Coronary artery (tissue), 2 donors: ENCODE measurements at regions not wholly inside any gene's neighbourhood (a gene's known extent, or its start where the extent isn't known, plus 50 kb on each side); places are given as distances from the start of the nearest gene placed in this dataset.
A peak's percentile ranks its signal among the peaks of the same experiment; 100 is the strongest.

Experiments used
- DNase-seq: peaks from one replicate; pipeline ENCODE4 v3.0.0-alpha.2; 2017; ENCODE audit warnings: low spot score
- H3K27ac ChIP-seq, 2 donors: fragments of 200-600 bp; sonication (generic); one replicate each; pipeline ENCODE4 v1.5.1; 2016 to 2019
- H3K4me3 ChIP-seq: fragments of 200-600 bp; sonication (generic); 2 replicates; pipeline ENCODE4 v1.5.1; 2016; ENCODE audit warnings: mild to moderate bottlenecking, moderate library complexity
- TF ChIP-seq, protein P1 (sequence below): fragments of 200-600 bp; sonication (generic); IDR thresholded peaks from one replicate; pipeline ENCODE4 v1.5.1; 2019; ENCODE audit warnings: antibody characterized with exemption

DNA sequence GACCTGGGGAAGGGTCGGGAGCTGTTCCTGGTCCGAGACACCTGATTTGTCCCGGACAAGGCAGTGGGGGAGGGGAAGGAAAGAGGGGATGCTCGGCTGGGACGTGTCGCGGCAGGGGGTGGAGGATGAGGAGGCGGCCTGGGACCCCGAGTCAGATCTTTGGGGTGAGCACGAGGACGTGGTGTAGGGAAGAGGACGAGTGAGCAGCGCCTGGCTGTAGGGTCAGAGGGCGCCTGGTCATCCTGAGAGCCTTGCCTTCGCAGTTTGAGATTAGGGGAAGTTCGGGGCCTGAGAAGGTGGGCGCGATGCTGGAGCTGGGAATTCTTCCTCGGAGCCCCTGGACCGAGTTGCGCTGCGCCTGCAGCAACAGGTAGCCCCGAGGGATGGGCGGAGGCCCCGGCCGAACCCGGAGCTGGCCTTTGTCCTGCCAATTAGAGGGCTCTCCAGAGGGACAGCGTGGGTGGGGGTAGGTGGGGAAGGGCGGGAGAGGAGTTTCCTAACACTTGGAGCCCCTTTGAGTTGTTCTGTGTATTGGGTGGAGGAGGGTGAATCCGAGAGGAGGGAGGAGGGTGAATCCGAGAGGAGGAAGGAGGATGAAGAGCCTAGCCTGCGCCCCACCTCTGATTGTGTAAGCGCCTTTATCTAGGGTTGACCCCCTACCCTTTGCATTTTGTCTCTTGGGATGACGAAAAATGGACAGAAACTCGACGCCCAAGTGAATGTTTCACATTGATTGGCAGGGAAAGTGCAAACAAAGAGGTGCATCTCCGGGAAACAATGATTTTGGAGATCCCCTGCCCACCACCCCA lies 72.0 kb downstream of the SOX4 start:
- TF ChIP-seq, protein P1, sequence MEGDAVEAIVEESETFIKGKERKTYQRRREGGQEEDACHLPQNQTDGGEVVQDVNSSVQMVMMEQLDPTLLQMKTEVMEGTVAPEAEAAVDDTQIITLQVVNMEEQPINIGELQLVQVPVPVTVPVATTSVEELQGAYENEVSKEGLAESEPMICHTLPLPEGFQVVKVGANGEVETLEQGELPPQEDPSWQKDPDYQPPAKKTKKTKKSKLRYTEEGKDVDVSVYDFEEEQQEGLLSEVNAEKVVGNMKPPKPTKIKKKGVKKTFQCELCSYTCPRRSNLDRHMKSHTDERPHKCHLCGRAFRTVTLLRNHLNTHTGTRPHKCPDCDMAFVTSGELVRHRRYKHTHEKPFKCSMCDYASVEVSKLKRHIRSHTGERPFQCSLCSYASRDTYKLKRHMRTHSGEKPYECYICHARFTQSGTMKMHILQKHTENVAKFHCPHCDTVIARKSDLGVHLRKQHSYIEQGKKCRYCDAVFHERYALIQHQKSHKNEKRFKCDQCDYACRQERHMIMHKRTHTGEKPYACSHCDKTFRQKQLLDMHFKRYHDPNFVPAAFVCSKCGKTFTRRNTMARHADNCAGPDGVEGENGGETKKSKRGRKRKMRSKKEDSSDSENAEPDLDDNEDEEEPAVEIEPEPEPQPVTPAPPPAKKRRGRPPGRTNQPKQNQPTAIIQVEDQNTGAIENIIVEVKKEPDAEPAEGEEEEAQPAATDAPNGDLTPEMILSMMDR: no peak
- Histone ChIP-seq H3K4me3 (peak overlapping the region; percentile 86), H3K27ac (peak overlapping the region; percentile 53 to 87)
- no peak for DNase-seq

DNA sequence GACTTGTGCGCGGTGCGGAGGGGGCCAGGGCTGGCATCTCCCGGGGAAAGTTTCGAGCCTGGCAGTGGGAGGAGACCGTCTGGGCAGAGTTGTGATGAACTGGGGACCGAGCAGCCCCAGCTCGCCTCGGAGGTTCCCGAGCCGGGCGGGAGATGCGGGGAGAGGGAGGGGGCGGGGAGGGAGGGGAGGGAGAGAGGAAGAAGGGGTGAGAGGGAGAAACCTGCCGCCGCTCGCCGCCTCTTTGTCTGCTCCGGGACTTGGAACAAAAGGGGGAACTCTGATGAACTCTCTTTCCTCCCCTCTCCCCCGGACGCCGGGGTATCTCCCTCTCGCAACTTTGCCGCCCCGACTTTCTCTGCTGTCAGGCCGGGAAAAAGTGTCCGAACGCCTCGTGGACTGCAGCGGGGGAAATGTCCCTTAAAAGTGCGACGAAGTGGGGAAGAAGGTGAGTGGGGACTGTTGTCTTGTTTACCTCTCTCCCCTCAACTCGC lies 72.7 kb downstream of the SOX4 start:
- peak overlapping the region; percentile 86 for H3K4me3 ChIP-seq

DNA sequence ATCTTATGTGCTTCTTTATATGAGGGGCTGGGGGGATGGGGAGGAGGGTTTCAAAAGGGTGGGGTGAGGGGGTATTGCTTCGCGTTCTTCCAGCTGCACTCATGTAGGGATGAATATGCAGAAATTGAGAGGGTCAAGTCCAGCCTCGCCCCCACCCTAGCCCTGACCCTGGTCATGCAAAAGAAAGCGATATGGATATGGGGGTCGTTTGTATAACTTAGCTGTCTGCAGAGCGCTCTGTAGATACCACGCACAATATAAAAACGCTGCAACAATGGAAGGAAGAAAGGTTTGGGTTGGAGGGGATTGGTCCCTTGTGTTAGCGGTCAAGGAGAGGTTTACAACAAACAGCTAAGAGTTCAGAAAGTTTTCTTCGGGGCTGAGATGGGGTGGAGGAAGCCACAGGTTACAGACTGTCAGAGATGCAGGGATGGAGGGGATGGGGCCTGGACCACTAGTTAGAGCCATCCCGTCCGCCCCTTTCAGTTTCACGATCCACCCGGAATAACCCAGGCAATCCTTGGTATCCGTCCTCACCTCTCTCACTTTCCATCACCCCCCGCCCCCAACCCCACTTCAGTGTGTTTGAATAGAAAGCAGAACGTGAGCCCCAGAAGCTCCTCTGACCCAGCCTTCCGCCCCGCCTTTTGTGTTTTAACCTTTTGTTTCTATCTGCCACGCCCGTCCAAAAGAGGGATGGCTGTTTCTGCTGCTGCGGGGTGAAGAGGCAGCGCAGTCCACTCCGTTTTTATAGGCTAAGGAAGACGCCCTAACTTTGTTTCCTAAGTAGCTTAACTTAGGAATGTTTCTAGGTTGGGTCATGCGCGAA lies 73.5 kb downstream of the SOX4 start:
- no peak for DNase-seq
- peak overlapping the region; percentile 86 for H3K4me3 ChIP-seq
- TF ChIP-seq, protein P1: no peak
- peak overlapping the region; percentile 53 to 87 for H3K27ac ChIP-seq

More for the DNA sequence above, 72.7 kb downstream of the SOX4 start:
- DNase-seq: no peak
- peak overlapping the region; percentile 53 to 87 for H3K27ac ChIP-seq
- TF ChIP-seq, protein P1: no peak

DNA sequence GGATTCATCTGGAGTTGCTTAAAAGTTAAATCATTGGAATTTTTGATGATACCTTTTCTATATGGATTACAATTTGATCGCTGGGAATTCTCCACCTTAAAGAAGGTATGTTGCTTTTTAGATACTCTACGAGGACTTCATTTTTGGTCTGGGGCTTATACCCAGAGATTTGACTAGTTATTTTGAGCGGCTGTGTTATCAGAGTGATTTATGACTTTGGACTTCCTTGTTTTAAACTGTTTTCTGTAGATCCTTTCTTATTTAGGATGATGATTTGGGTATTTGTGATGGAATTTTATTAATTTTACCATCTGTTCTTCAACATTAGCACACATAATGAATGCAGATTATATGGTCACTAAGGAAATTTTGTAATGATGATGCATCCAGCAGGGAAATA lies 75.2 kb downstream of the SOX4 start:
- TF ChIP-seq, protein P1: no peak
- DNase-seq: no peak

DNA sequence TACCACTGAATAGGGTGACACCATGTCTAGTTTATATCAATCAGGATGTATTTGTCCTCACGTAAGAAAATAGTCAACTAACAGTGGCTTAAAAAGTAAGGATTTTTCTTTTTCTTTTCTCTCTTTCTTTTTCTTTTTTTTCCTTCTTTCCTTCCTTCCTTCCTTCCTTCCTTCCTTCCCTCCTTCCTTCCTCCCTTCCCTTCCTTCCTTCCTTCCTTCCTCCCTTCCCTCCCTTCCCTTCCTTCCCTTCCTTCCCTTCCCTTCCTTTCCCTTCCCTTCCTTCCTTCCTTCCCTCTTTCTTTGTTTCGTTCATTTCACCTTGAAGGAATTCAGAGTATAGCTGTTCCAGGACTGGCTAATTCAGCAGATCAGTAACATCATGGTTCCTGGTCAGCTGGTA lies 83.2 kb downstream of the SOX4 start:
- Histone ChIP-seq H3K27ac (no peak overlapping the region), H3K4me3 (no peak overlapping the region)
- TF ChIP-seq, protein P1: no peak
- DNase-seq: no peak

More for the DNA sequence above, 75.2 kb downstream of the SOX4 start:
- H3K4me3 ChIP-seq: peak overlapping the region; percentile 17
- peak overlapping the region in 1 of 2 donors; percentile 31 for H3K27ac ChIP-seq

DNA sequence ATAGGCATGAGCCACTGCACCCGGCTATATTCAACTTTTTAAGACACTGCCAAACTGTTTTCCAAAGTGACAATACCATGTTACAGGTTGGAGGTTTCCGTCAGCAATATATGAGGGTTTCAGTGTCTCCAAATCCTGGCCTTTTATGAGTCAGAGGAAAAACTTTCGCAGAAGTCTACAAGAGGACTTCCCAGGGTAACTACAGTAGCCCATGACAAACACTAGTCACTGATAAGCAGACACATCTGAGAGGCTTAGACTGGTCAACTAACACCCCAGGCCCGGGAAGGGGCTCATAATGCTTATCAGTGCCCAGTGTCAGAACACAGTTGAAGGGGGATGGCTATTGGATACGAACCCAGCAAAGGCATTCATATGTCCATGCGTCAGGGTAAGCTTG lies 85.4 kb downstream of the SOX4 start:
- Histone ChIP-seq H3K27ac (peak overlapping the region; percentile 40 to 64), H3K4me3 (no peak overlapping the region)
- TF ChIP-seq, protein P1: no peak
- DNase-seq: no peak
